GM19238 (cell line): ENCODE measurements at regions not wholly inside any gene's neighbourhood (a gene's known extent, or its start where the extent isn't known, plus 50 kb on each side); places are given as distances from the start of the nearest gene placed in this dataset.

Source experiments
- DNase-seq: peaks from one replicate; pipeline ENCODE4 v3.0.0; 2011; ENCODE audit warnings: low spot score; ENCODE audit not compliant: insufficient read length

GRCh38 chr14:58836303-58836974 is 198.7 kb downstream of the DACT1 start:
- DNase-seq = no peak

GRCh38 chr14:58839233-58839632 is 201.5 kb downstream of the DACT1 start:
- no peak for DNase-seq

DNA sequence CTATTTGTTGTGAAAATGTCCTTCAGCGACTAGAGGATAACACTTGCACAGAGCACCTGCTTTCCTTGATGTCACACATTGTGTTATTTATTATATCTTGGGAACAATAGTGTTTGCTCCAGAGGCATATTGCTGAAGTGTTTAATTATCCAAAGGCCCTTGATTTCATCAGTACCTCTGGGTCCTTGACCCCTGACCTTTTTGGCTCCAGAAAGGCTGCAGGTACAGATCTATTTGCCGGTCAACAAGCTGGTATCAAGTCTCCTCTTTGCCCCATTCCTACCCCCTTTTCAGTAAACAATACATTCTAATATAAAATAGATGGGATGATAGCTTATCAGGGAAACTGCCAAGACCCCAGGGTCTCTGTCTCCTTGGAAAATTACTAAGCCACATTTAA is 206.8 kb downstream of the DACT1 start:
- no peak for DNase-seq

DNA sequence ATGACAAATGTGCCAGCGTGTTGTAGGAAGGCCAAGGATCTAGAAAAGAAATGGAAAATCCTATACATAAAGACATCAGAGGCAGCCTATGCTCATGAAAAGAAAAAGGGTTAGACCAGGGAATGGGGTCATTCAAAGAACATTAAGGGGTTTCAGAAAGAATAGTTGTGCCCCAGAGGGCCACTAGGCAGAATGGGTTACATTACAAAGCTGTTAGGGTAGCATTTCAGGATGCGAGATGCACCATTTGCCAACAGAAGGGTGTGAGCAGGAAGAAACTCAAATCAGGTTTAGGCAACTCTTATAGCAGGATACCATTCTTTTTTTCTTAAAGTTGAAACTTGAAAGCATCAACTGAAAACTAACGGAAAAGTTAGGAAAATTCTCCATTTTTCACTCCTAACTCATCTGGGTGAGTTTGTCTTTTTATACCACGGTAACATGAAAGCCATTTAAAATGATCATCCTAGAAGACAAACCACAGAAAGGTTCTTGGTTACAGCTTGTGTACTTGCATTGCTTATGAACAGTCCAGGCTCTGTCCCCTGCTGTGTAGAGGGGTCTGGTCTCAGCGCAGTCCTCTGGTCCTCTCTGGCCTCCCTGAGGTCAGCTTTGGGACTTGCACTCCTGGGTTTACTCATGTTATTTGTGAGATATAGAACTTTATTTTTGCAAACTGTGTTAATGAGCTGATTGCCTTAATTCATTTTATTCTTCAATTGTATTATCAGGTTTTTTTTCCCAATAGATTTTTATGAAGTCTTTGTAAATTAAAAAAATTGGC is 209.1 kb downstream of the DACT1 start:
- no peak for DNase-seq

DNA sequence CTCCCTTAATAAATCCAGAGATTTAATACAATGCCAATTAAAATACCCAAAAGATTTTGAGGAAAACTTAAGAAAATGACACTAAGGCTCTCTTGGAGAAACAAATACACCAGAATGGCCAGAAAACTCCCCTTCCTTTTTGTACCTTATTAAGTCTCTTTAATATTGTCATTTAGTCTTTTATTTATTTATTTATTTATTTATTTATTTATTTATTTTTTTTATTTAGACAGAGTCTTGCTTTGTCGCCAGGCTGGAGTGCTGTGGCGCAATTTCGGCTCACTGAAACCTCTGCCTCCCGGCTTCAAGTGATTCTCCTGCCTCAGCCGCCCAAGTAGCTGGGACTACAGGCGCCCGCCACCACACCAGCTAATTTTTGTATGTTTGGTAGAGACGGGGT is 210.6 kb downstream of the DACT1 start:
- DNase-seq = no peak

GRCh38 chr14:58849601-58850000 is 211.8 kb downstream of the DACT1 start:
- DNase-seq = no peak

DNA sequence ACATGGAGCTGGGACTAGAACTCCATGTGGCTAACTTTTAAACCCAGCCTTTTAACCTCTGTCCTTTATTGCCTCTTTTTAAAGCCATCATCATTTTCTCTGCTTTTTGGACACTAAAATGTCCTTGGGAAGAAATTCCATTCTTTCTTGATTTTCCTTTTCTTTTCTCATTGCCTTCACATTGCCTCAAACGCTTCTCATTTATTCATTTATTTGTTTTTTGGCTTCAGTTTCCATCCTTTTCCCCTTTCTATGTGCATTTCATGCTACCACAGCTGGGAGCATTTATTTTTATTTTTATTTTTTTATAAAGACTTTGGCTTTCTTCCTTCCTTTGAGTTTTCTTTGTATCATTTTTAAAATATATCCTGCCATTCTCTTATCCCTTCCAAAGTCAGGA is 212.2 kb downstream of the DACT1 start:
- DNase-seq = no peak

GRCh38 chr14:58861586-58861985 is 223.8 kb downstream of the DACT1 start:
- DNase-seq = no peak

DNA sequence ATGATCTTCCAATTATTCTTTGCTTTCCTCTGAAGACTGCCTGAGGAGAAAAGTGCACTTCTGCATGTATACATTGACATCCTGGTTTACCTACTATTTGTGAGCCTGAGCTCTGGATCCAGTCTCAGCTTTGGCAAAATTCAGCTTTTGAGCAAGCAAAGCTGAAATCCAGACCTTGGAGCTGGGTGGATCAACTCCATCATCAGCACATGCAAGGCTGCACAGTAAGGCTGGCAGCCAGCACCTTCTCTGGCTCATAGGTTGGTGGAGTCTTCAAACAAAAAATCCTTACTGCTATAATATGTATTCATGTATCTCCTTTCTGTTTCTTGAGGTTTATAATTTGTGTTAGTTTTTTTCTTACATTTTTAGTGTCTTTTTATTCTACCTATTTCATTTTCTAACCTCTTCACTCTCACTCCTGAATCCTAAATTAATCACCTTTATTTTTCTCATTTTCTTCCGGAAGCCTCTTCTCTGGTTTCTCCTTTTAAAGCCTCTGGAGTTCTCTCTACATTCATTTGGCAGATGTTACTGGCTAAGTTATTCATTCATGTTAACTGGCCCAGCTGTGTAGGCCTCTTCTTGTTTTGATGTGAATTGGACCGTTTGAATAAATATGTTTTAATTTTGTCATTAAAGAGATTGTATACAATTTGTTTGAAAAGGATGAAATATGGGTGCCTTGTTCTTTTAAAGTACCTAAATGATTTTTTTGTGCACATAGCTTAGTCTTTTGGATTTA is 224.8 kb downstream of the DACT1 start:
- DNase-seq = no peak

GRCh38 chr14:58863661-58864345 is 226.0 kb downstream of the DACT1 start:
- no peak for DNase-seq

GRCh38 chr14:58864751-58865513 is 227.2 kb downstream of the DACT1 start:
- DNase-seq = no peak

- DNase-seq = no peak
These were observed 227.9 kb downstream of the DACT1 start for GRCh38 chr14:58865514-58866281.

GRCh38 chr14:58866391-58866790 is 228.6 kb downstream of the DACT1 start:
- DNase-seq = no peak

DNA sequence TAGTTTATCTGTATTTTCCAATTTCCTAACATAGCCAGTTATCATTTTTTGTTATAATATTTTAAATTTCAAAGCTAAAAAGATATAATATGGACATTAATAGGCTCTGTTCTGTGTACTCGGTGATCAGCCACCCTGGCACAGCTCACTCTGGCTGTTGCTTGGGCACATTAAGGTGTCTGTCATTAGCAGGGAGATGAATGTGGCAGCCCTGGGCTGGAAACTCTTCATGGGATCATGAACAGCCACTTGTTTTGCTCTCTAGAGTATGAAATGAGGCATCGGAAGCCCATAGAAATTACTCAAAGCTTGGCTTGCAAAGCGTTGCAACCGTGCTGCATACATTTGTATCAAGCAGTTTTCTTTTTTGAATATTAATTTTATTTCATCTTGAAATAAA is 233.2 kb downstream of the DACT1 start:
- DNase-seq = no peak

GRCh38 chr14:58871573-58871972 is 233.8 kb downstream of the DACT1 start:
- no peak for DNase-seq

DNA sequence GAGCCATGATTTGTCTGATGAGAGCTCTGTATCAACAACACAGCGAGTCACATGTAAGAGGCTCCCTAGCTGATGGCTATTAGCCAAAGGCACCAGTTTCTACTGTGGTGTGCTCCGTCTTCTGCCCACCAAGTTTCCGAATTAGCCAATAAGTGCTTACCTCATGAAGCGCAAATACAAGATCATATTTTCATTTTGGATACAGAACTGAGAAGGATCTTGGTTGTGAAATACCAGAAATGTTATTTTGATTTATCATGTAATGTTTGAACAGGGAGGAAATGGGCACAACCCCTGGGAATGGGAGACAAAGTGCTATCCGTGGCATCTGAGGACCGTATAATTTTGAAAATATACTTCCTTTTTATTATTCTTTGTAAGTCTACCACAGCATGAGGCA is 234.3 kb downstream of the DACT1 start:
- DNase-seq = no peak

DNA sequence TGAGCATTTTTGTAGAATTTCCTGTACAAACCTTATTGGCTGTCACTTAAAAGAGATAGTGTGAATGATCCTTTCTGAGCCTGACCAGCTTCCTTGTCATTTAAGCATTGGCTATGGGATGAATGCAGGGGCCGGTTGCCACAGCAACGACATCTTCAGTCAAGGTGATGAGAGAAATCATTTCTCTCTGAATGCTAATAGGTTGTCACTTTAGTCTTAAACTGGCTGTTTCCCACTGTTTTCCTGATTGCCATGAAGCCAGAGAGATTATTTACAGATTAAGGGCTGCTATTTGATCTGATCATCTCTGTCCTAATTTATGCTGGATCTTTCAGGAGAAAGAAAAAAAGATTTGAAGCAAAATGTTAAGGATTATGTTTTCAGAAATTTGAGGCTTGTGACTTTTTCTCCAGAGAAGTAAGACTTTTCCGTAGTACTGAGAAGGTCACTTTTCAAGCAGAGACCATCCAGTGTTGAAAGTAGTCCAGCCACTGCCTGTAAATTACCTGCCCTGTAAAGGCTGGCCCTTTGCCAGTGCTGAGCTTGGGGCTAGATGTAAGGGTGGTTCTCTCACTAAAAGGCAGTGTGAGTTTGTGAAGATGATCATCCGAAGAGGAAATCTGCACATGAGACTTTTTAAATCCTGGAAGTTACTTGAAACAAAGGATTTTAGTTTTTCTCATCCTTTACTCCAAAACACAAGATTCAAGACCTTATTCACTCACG is 235.6 kb downstream of the DACT1 start:
- no peak for DNase-seq

- no peak for DNase-seq
These were observed 237.9 kb downstream of the DACT1 start for GRCh38 chr14:58875613-58876012.

GRCh38 chr14:58876608-58877007 is 238.8 kb downstream of the DACT1 start:
- DNase-seq = no peak
